PC-3 (cell line): ENCODE measurements at regions not wholly inside any gene's neighbourhood (a gene's known extent, or its start where the extent isn't known, plus 50 kb on each side); places are given as distances from the start of the nearest gene placed in this dataset.

Source experiments
- CTCF ChIP-seq: fragments of 300-600 bp; sonication (generic); conservative IDR thresholded peaks from 2 replicates; pipeline ENCODE4 v1.5.1; 2017; ENCODE audit warnings: antibody characterized with exemption, low read depth, mild to moderate bottlenecking, low read length
- EZH2phosphoT487 ChIP-seq: fragments of 300-600 bp; sonication (generic); IDR thresholded peaks from 2 replicates; pipeline ENCODE4 v1.6.1; 2018; ENCODE audit warnings: mild to moderate bottlenecking, antibody characterized with exemption, low read length, borderline replicate concordance

GRCh38 chr11:21969841-21970240 is 223.0 kb upstream of the ANO5 start:
- TF ChIP-seq CTCF (no peak), EZH2phosphoT487 (no peak)
